HG03378 (cell line): ENCODE measurements at regions not wholly inside any gene's neighbourhood (a gene's known extent, or its start where the extent isn't known, plus 50 kb on each side); places are given as distances from the start of the nearest gene placed in this dataset.

Experiments used
- ATAC-seq: cut with Tn5 transposase; IDR thresholded peaks from one replicate; pipeline ENCODE4 v1.9.1; 2021; ENCODE audit warnings: mild to moderate bottlenecking, moderate library complexity; ENCODE audit not compliant: unreplicated experiment

- no peak for ATAC-seq
These were observed 79.0 kb upstream of the ODAD2 start for GRCh38 chr10:28077889-28078288.

GRCh38 chr10:28075424-28075823 lies 76.5 kb upstream of the ODAD2 start:
- ATAC-seq = no peak

GRCh38 chr10:28072573-28072972 lies 73.7 kb upstream of the ODAD2 start:
- ATAC-seq = no peak

GRCh38 chr10:28060031-28060607 lies 61.2 kb upstream of the ODAD2 start:
- ATAC-seq = no peak

GRCh38 chr10:28058746-28059145 lies 59.9 kb upstream of the ODAD2 start:
- ATAC-seq = no peak

- no peak for ATAC-seq
These were observed 55.5 kb upstream of the ODAD2 start for GRCh38 chr10:28054228-28054860.

- ATAC-seq = no peak
These were observed 50.4 kb upstream of the ODAD2 start for GRCh38 chr10:28049286-28049685.
